GM23338 (cell line): ENCODE measurements at regions not wholly inside any gene's neighbourhood (a gene's known extent, or its start where the extent isn't known, plus 50 kb on each side); places are given as distances from the start of the nearest gene placed in this dataset.

ENCODE experiments used
- ATAC-seq: fragments of 200-7000 bp; cut with Tn5 transposase; 3 replicates; pipeline ENCODE4 v1.9.1; 2020
- DNase-seq: peaks from one replicate; pipeline ENCODE4 v3.0.0-alpha.2; 2015; ENCODE audit warnings: low spot score
- H2AFZ ChIP-seq: fragments of 200-600 bp; sonication (generic); 2 replicates; pipeline ENCODE4 v1.8.0; 2016; ENCODE audit warnings: antibody characterized with exemption, mild to moderate bottlenecking, moderate library complexity
- H3F3A ChIP-seq: fragments of 200-600 bp; sonication (generic); replicated peaks from 2 replicates; pipeline ENCODE4 v1.8.0; 2017; ENCODE audit warnings: antibody characterized with exemption, mixed run types, low read depth
- H3K27ac ChIP-seq: fragments of 200-600 bp; sonication (generic); 2 replicates; pipeline ENCODE4 v1.6.1; 2016; ENCODE audit warnings: low read depth
- H3K27me3 ChIP-seq: fragments of 200-600 bp; sonication (generic); 2 replicates; pipeline ENCODE4 v1.8.0; 2016; ENCODE audit warnings: mild to moderate bottlenecking, mixed run types, moderate library complexity; ENCODE audit not compliant: insufficient read depth
- H3K36me3 ChIP-seq: fragments of 200-600 bp; sonication (generic); 2 replicates; pipeline ENCODE4 v1.8.0; 2016; ENCODE audit warnings: mild to moderate bottlenecking; ENCODE audit not compliant: insufficient read depth
- H3K4me1 ChIP-seq: fragments of 200-600 bp; sonication (generic); 2 replicates; pipeline ENCODE4 v1.8.0; 2016; ENCODE audit warnings: mild to moderate bottlenecking, moderate library complexity; ENCODE audit not compliant: insufficient read depth
- H3K4me2 ChIP-seq: fragments of 200-600 bp; sonication (generic); 2 replicates; pipeline ENCODE4 v1.7.1; 2017; ENCODE audit warnings: mixed run types
- H3K4me3 ChIP-seq: fragments of 200-600 bp; sonication (generic); 2 replicates; pipeline ENCODE4 v1.6.1; 2016; ENCODE audit warnings: mixed run types
- H3K79me2 ChIP-seq: fragments of 200-600 bp; sonication (generic); replicated peaks from 2 replicates; pipeline ENCODE4 v1.8.0; 2017; ENCODE audit warnings: mild to moderate bottlenecking; ENCODE audit not compliant: insufficient read depth
- H3K9me2 ChIP-seq: fragments of 200-600 bp; sonication (generic); 2 replicates; pipeline ENCODE4 v1.8.0; 2017; ENCODE audit not compliant: insufficient read depth
- H4K20me1 ChIP-seq: fragments of 200-600 bp; sonication (generic); replicated peaks from 2 replicates; pipeline ENCODE4 v1.8.0; 2017; ENCODE audit warnings: mild to moderate bottlenecking; ENCODE audit not compliant: insufficient read depth
- H3K27ac Mint-ChIP-seq: 2 replicates; pipeline ENCODE4 v1.8.0; 2020; ENCODE audit warnings: inconsistent platforms, mild to moderate bottlenecking, moderate library complexity, mixed read lengths
- H3K27me3 Mint-ChIP-seq: 3 replicates; pipeline ENCODE4 v1.8.0; 2022; ENCODE audit warnings: low read depth, mild to moderate bottlenecking, moderate library complexity, mixed read lengths, inconsistent platforms; ENCODE audit not compliant: insufficient read depth, poor library complexity
- H3K36me3 Mint-ChIP-seq: 3 replicates; pipeline ENCODE4 v1.8.0; 2021; ENCODE audit warnings: low read depth, mild to moderate bottlenecking, inconsistent platforms, moderate library complexity, mixed read lengths
- H3K4me1 Mint-ChIP-seq: 3 replicates; pipeline ENCODE4 v1.8.0; 2020; ENCODE audit warnings: mild to moderate bottlenecking, inconsistent platforms, mixed read lengths
- H3K4me3 Mint-ChIP-seq: 3 replicates; pipeline ENCODE4 v1.8.0; 2021; ENCODE audit warnings: moderate library complexity, mild to moderate bottlenecking, inconsistent platforms, mixed read lengths
- H3K9me3 Mint-ChIP-seq: 3 replicates; pipeline ENCODE4 v1.8.0; 2020; ENCODE audit warnings: moderate library complexity, mild to moderate bottlenecking, inconsistent platforms, mixed read lengths
- CREB1 ChIP-seq: fragments of 250-450 bp; sonication (Bioruptor Pico); IDR thresholded peaks from 2 replicates; pipeline ENCODE4 v1.5.0; 2020; ENCODE audit warnings: low read depth, mild to moderate bottlenecking, moderate library complexity
- EZH2phosphoT487 ChIP-seq: fragments of 200-600 bp; sonication (generic); IDR thresholded peaks from one replicate; pipeline ENCODE4 v1.8.1; 2018; ENCODE audit warnings: antibody characterized with exemption; ENCODE audit not compliant: unreplicated experiment
- POLR2AphosphoS5 ChIP-seq: IDR thresholded peaks from 2 replicates; pipeline ENCODE4 v1.6.1; 2016; ENCODE audit warnings: antibody characterized with exemption, low read depth
- ZNF331 ChIP-seq: fragments of 250-450 bp; sonication (Bioruptor Pico); IDR thresholded peaks from 2 replicates; pipeline ENCODE4 v1.5.0; 2020; ENCODE audit warnings: low read depth, mild to moderate bottlenecking, moderate library complexity
- TF ChIP-seq, protein P1 (sequence below): fragments of 250-450 bp; sonication (Bioruptor Pico); IDR thresholded peaks from 2 replicates; pipeline ENCODE4 v1.5.0; 2020; ENCODE audit warnings: mild to moderate bottlenecking, moderate library complexity

DNA sequence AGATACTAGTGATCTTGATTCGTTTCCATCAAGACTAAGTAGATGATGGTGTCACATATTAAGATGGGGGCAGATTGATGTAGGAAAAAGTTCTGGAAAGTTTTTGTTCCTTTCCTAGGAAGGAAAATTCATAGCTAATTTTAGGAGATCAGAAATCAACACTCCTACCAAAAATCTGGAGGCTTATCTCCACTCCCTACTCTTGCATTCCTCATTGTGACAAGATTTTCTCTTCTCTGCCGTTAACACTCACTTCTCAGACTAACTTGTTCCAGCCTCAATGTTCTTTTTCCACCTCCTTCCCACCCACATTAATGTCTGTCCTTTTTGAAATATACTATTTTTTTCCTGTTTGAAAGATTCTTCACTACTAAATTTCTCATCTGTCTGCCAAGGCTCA lies 851.9 kb upstream of the GHITM start (continued):
- TF ChIP-seq CREB1: no peak

DNA sequence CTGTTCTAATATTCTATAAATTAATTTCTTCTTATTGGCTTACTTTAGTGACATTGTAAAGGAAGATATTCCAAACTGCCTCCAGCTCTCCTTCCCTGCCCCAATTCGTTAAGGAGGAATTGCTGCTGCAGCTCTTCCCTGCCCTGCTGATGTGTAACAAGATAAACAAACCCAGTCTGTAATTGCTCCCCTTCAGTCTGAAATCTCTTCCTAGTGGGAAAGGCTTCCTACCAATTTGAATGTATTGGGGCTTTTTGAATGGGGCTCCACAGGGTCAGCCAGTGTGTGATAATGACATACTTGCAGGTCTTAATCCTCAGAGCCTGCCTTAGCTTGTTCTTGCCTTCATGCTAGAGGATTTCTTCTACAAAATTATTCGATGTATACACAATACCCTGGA lies 849.9 kb upstream of the GHITM start:
- H3K4me3 Mint-ChIP-seq: no peak overlapping the region
- H3K9me3 Mint-ChIP-seq: peaks cover 11% of the 10 kb centered on the region
- H3K4me2 ChIP-seq: no peak overlapping the region
- ATAC-seq: peak; percentile 80
- H3K4me3 ChIP-seq: no peak overlapping the region
- H3K27ac ChIP-seq: no peak overlapping the region
- peak; percentile 6 for DNase-seq
- H3K36me3 ChIP-seq: no peaks in the 10 kb centered on the region
- no peaks in the 10 kb centered on the region for H3K4me1 ChIP-seq
- no peaks in the 10 kb centered on the region for H3K27me3 Mint-ChIP-seq
- H3K9me2 ChIP-seq: no peaks in the 10 kb centered on the region
- no peak for TF ChIP-seq POLR2AphosphoS5
- TF ChIP-seq, protein P1, sequence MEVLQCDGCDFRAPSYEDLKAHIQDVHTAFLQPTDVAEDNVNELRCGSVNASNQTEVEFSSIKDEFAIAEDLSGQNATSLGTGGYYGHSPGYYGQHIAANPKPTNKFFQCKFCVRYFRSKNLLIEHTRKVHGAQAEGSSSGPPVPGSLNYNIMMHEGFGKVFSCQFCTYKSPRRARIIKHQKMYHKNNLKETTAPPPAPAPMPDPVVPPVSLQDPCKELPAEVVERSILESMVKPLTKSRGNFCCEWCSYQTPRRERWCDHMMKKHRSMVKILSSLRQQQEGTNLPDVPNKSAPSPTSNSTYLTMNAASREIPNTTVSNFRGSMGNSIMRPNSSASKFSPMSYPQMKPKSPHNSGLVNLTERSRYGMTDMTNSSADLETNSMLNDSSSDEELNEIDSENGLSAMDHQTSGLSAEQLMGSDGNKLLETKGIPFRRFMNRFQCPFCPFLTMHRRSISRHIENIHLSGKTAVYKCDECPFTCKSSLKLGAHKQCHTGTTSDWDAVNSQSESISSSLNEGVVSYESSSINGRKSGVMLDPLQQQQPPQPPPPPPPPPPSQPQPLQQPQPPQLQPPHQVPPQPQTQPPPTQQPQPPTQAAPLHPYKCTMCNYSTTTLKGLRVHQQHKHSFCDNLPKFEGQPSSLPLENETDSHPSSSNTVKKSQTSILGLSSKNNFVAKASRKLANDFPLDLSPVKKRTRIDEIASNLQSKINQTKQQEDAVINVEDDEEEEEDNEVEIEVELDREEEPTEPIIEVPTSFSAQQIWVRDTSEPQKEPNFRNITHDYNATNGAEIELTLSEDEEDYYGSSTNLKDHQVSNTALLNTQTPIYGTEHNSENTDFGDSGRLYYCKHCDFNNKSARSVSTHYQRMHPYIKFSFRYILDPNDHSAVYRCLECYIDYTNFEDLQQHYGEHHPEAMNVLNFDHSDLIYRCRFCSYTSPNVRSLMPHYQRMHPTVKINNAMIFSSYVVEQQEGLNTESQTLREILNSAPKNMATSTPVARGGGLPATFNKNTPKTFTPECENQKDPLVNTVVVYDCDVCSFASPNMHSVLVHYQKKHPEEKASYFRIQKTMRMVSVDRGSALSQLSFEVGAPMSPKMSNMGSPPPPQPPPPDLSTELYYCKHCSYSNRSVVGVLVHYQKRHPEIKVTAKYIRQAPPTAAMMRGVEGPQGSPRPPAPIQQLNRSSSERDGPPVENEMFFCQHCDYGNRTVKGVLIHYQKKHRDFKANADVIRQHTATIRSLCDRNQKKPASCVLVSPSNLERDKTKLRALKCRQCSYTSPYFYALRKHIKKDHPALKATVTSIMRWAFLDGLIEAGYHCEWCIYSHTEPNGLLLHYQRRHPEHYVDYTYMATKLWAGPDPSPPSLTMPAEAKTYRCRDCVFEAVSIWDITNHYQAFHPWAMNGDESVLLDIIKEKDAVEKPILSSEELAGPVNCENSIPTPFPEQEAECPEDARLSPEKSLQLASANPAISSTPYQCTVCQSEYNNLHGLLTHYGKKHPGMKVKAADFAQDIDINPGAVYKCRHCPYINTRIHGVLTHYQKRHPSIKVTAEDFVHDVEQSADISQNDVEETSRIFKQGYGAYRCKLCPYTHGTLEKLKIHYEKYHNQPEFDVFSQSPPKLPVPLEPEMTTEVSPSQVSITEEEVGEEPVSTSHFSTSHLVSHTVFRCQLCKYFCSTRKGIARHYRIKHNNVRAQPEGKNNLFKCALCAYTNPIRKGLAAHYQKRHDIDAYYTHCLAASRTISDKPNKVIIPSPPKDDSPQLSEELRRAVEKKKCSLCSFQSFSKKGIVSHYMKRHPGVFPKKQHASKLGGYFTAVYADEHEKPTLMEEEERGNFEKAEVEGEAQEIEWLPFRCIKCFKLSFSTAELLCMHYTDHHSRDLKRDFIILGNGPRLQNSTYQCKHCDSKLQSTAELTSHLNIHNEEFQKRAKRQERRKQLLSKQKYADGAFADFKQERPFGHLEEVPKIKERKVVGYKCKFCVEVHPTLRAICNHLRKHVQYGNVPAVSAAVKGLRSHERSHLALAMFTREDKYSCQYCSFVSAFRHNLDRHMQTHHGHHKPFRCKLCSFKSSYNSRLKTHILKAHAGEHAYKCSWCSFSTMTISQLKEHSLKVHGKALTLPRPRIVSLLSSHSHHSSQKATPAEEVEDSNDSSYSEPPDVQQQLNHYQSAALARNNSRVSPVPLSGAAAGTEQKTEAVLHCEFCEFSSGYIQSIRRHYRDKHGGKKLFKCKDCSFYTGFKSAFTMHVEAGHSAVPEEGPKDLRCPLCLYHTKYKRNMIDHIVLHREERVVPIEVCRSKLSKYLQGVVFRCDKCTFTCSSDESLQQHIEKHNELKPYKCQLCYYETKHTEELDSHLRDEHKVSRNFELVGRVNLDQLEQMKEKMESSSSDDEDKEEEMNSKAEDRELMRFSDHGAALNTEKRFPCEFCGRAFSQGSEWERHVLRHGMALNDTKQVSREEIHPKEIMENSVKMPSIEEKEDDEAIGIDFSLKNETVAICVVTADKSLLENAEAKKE (CRISPR knock-in tag): 0 out of 2 replicates have a peak, but pooled peaks have one; percentile 23
- 0 out of 3 replicates have a peak, but pooled peaks cover 5% of the 10 kb centered on the region for H3K36me3 Mint-ChIP-seq
- no peaks in the 10 kb centered on the region for H3F3A ChIP-seq
- no peaks in the 10 kb centered on the region for H3K79me2 ChIP-seq
- no peaks in the 10 kb centered on the region for H4K20me1 ChIP-seq
- no peaks in the 10 kb centered on the region for H3K27me3 ChIP-seq
- H2AFZ ChIP-seq: no peak overlapping the region; the same call in 1 of the 2 replicates
- no peak overlapping the region for H3K27ac Mint-ChIP-seq
- H3K4me1 Mint-ChIP-seq: peaks cover 12% of the 10 kb centered on the region; the same call in 2 of the 3 replicates

DNA sequence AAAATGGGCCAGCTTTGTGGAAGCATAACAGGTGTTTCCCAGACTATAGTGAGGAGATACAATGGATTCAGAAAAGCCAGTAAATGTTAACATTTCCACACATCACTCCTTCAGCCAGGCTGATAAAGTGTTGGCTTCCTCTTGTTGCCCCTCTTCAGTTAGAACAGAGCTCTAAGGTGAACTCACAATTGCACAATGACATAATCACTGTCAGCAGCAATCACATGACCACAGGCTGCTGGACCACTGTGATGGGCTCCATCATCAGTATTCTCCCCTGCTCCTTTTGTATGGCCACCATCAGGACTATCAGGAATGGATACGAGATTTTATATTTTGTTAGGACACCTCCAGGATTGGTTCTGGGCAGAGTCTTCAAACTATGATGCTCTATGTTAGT lies 849.4 kb upstream of the GHITM start:
- no peaks in the 10 kb centered on the region for H3K4me1 ChIP-seq
- H3K27me3 ChIP-seq: no peaks in the 10 kb centered on the region
- Mint-ChIP-seq H3K27ac (no peak overlapping the region), H3K4me3 (no peak overlapping the region), H3K27me3 (no peaks in the 10 kb centered on the region), H3K4me1 (peaks cover 12% of the 10 kb centered on the region; the same call in 2 of the 3 replicates), H3K36me3 (0 out of 3 replicates have a peak, but pooled peaks cover 5% of the 10 kb centered on the region), H3K9me3 (peaks cover 11% of the 10 kb centered on the region)
- H3K9me2 ChIP-seq: no peaks in the 10 kb centered on the region
- no peak overlapping the region; the same call in 1 of the 2 replicates for H2AFZ ChIP-seq
- H3K4me3 ChIP-seq: no peak overlapping the region
- no peaks in the 10 kb centered on the region for H3F3A ChIP-seq
- no peak for DNase-seq
- H3K4me2 ChIP-seq: no peak overlapping the region
- no peak overlapping the region for H3K27ac ChIP-seq
- no peaks in the 10 kb centered on the region for H3K79me2 ChIP-seq
- H4K20me1 ChIP-seq: no peaks in the 10 kb centered on the region
- no peaks in the 10 kb centered on the region for H3K36me3 ChIP-seq
- no peak for ATAC-seq
- TF ChIP-seq, protein P1 (CRISPR knock-in tag): no peak
- TF ChIP-seq EZH2phosphoT487 (no peak), ZNF331 (CRISPR knock-in tag) (no peak), CREB1 (no peak)
